Cardiac fibroblast (primary cell): ENCODE measurements at regions not wholly inside any gene's neighbourhood (a gene's known extent, or its start where the extent isn't known, plus 50 kb on each side); places are given as distances from the start of the nearest gene placed in this dataset.

Experiments used
- DNase-seq, 2 donors: peaks; one replicate each; pipeline versions ENCODE4 v3.0.0 to v3.0.0-alpha.2; 2010; ENCODE audit warnings: low read depth in 2 of 2
- H3K4me3 ChIP-seq, 2 donors: replicated peaks in 1 of 2; 1 replicate in 1 of 2; 2 replicates in 1 of 2; pipeline ENCODE4 v1.5.1; 2011; ENCODE audit warnings: low read depth in 2 of 2, low read length in 2 of 2, mild to moderate bottlenecking in 2 of 2, moderate library complexity in 1 of 2
- TF ChIP-seq, protein P1 (sequence below): IDR thresholded peaks from one replicate; pipeline ENCODE4 v1.5.1; 2011; ENCODE audit warnings: low read depth, mild to moderate bottlenecking, low read length, inconsistent platforms

DNA sequence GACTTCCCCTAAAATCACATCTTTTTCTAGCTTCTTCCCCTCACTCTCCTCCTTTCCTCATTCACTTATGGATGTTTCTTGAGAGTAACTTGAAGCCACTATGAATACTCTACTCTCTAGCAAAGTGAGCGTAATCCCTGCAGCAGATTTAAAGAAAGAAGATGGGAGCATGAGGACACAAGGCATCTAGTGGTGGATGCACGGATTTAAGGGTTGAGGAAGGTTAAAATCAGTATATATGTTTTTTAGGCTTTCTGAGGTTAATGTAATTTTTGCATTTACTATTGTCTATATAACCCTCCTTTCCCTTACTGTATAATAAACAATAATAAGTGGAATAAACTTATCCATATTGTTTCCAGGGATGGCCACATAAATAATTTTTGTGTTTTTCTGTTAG is 495.2 kb upstream of the TPK1 start:
- TF ChIP-seq, protein P1, sequence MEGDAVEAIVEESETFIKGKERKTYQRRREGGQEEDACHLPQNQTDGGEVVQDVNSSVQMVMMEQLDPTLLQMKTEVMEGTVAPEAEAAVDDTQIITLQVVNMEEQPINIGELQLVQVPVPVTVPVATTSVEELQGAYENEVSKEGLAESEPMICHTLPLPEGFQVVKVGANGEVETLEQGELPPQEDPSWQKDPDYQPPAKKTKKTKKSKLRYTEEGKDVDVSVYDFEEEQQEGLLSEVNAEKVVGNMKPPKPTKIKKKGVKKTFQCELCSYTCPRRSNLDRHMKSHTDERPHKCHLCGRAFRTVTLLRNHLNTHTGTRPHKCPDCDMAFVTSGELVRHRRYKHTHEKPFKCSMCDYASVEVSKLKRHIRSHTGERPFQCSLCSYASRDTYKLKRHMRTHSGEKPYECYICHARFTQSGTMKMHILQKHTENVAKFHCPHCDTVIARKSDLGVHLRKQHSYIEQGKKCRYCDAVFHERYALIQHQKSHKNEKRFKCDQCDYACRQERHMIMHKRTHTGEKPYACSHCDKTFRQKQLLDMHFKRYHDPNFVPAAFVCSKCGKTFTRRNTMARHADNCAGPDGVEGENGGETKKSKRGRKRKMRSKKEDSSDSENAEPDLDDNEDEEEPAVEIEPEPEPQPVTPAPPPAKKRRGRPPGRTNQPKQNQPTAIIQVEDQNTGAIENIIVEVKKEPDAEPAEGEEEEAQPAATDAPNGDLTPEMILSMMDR: no peak
- DNase-seq: no peak
- H3K4me3 ChIP-seq: no peak overlapping the region

DNA sequence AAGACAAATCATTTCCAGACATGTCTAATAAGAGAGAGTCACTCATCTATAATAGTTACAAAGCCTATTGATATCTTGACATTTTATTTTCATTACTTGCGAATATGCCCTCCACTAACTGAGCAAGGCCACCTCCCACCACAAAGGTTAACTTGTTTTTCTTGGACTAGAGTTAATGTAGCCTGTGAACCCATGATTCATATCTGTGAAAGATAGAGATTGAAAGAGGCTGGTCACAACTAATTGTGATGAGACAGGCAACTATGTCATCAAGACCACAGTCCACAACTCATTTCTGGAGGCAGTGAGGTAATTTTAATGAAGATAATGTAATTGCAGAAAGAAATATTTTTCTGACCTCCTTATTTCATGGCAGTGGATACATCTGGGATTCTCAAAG is 491.8 kb upstream of the TPK1 start:
- no peak overlapping the region for H3K4me3 ChIP-seq
- peak in 1 of 2 donors; percentile 1 for DNase-seq
- TF ChIP-seq, protein P1: no peak

DNA sequence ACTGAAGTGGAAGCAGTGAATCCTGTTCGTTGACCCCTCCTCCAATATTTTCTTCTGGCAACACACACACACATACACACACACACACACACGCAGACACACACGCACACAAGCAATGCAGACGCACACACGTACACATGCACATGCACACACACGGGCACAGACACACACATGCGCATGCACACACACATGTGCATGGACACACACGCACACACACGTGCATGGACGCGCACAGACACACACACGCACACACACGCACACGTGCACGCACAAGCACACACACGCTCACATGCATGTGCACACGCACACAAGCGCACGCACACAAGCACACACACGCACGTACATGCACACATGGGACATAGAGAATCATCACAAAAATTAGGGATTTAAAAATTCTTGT is 488.2 kb upstream of the TPK1 start:
- TF ChIP-seq, protein P1: no peak
- no peak overlapping the region for H3K4me3 ChIP-seq
- DNase-seq: no peak

DNA sequence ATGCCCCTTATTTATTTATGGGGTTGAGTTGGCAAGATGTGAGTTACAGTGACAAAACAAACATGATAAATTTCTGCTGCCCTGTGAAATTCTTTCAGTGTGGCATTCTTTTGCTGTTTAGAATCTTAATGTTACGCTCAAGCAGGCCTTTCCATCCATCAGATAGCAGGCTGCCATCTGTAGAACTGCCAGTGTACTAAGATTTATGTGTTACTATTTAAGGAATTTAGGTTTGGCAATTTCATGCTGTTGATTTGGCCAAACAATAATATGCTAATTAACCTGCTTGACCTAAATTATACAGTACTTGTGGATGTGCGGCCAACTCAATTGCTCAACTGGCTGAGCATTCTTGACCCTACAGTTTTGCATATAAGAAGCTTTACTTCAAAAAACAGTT is 477.7 kb upstream of the TPK1 start:
- DNase-seq: peak in 1 of 2 donors; percentile 1
- H3K4me3 ChIP-seq: no peak overlapping the region
- TF ChIP-seq, protein P1: no peak

DNA sequence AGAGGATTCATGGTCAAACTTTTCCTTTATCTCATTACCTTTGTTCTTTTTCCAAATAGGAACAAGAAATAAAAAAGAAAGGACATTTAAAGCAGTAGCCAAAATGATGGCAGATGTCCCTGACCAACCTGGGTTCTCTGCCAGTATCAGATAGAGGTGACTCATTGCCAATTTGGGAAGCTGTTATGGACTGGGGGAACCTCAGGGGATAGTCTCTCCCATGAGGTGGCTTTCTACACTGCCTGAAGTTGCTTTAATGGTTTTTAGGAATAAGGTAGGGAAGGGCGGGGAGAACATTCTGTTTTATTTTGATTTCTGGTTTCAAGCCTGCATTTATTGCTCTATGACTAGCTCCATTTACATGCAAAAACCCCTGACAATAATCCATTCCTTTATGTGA is 457.9 kb upstream of the TPK1 start:
- H3K4me3 ChIP-seq: no peak overlapping the region

DNA sequence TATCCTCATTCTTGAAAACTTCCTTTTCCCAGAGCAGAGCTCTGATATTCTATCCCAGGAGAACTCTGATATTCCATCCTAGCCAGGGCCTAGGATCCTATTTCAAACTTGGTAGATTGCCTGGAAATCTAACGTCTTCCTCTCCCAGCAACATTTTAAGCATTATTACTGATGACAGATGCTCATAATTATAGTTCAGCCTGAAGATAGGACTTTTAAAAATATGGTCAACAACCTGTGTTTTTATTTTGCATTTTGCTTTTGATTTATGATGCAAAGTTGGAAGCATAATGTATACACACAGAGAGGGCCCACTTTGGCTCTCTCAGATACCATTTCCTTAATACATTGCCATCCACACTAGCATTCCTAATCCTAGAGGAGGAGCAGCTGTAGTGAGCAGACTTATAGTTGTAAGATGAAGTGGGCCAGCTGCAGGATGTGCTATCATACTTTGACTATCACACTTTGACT is 457.4 kb upstream of the TPK1 start:
- TF ChIP-seq, protein P1: no peak
- no peak for DNase-seq
- no peak overlapping the region for H3K4me3 ChIP-seq

More for the DNA sequence above, 457.9 kb upstream of the TPK1 start:
- TF ChIP-seq, protein P1: no peak
- no peak for DNase-seq

DNA sequence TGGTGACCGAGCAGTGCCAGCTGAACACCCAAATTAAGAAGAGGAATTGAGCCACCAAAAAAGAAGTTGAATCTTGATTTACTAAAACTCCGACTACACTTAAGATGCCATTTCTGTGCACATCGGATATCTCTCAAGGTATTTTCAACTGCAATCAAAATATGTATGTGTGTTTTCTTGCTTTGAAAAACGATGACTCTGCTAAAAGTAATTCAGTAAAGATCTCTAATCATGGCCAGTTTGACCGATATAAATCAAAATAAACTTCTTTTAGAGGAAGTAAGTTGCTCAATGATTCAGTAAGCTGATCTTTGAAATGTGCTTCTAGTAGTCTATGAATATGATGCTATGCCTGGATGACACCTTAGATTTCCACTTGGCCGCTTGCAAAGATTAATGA is 453.5 kb upstream of the TPK1 start:
- TF ChIP-seq, protein P1: no peak
- DNase-seq: no peak
- no peak overlapping the region for H3K4me3 ChIP-seq
